GM18858 (cell line): ENCODE measurements at regions not wholly inside any gene's neighbourhood (a gene's known extent, or its start where the extent isn't known, plus 50 kb on each side); places are given as distances from the start of the nearest gene placed in this dataset.

ENCODE experiments used
- ATAC-seq: cut with Tn5 transposase; IDR thresholded peaks from one replicate; pipeline ENCODE4 v1.9.1; 2021; ENCODE audit not compliant: unreplicated experiment

DNA sequence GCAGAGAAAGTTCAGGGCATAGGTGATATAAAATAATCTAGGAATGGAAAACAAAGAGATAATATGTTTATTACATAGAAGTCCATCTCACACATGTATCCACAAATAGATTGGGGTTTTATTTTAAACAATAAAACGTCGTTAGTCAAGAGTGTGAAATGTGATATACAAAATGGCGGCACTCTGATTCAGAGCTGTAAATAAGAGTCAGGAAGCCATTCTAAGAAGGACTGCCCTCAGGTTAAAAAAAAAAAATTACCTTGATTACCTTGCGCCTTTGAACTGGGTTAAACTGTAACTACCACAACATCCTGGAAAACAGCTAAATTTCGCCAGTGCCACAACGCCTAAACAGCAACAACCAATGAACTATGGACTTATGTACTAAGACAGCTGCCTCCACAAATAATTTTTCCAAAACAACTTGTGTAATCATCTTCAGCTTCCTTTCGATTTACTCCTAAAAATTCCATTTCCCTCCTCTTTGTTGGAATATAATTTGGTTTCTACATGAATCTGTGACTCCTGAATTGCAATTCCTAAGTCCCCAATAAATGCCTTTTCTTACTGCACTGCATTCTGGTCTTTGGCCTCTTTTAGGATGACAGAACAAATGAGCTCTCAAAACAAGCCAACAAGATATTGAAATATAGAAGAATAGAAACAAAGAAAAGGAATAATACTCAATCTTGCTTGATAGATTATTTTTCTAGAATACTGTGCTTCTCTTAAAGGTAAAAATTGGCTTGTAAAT is 1019.5 kb upstream of the MAP3K7 start:
- ATAC-seq, result no peak

DNA sequence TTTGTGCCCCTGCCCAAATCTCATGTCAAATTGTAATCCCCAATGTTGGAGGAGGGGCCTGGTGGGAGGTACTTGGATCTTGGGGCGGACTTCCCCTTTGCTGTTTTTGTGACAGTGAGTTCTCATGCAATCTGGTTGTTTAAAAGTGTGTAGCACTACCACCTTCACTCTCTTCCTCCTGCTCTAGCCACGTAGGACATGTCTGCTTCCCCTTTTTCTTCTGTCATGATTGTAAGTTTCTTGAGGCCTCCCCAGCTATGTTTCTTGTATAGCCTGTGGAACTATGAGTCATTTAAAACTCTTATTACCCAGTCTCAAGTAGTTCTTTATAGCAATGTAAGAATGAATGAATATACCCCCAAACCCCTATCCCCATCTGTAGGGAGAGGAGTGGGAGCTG is 1013.7 kb upstream of the MAP3K7 start:
- no peak for ATAC-seq

DNA sequence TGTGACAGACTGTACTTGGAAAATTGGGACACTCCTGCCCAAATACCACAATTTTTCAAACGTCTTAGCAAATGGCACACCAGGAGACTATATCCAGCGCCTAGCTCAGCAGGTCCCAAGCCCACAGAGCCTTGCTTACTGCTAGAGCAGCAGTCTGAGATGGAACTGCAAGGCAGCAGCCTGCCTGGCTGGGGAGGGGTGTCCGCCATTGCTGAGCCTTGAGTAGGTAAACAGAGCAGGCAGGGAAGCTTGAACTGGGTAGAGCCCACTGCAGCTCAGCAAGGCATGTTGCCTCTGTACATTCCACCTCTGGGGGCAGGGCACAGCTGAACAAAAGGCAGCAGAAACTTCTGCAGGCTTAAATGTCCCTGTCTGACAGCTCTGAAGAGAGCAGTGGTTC is 1003.3 kb upstream of the MAP3K7 start:
- ATAC-seq, result no peak

DNA sequence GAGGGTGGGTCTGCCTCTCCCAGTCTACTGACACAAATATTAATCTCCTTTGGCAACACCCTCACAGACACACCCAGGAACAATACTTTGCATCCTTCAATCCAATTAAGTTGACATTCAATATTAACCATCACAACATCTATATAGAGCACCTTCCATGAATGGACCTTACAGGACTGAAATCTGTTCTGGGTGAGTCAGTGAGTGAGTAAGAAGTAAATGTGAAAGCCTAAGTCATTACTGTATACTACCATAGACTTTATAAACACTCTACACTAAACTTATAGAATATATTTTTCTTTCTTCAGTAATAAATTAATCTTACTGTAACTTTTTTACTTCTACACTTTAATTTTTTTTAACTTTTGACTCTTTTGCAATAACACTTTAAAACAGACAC is 993.8 kb upstream of the MAP3K7 start:
- no peak for ATAC-seq

DNA sequence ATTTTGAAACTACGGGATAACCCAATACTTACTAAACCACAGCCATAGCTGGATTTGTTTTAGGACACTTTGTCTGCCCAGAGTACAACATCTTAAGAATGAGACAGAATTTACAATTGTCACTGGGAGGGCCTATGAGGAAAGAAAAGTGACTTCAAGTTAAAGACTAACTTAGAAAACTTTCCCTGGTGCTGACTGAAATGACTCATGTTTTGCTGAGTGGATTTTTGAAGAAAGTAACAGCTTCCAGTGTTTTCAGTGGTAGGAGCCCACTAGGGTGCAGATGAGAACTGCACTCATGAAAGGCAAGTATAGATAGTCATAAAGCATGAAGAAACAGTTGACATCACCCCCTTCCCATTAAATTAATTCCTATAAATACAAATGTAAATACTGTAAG is 988.2 kb upstream of the MAP3K7 start:
- peak; percentile 73 for ATAC-seq

DNA sequence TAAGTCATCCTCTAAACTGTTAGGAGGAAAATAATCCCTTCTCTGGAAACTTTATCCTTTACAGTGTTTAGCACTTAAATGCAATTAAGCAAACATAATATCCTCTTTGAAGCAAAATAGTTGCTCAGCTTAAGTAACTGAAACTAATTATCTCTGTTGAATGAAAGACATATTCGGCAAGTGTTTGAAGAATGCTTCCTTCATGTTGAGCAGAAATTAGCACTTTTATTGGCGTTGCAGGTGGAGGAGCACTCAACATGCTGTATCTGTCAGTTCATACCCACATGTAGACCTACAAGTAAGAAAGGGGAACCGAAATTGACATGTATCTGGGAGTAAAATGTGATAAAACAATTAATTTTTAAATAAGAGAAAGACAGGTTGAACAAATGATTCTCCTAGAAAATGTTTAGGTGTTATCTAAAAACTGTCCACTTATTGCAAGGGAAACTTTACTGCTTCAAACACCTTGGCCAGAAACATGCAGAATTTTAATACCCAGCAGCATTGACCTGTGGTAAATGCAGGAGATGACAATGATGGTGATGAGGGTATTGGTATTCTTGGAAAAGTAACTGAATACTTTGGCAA is 987.0 kb upstream of the MAP3K7 start:
- ATAC-seq, result no peak

DNA sequence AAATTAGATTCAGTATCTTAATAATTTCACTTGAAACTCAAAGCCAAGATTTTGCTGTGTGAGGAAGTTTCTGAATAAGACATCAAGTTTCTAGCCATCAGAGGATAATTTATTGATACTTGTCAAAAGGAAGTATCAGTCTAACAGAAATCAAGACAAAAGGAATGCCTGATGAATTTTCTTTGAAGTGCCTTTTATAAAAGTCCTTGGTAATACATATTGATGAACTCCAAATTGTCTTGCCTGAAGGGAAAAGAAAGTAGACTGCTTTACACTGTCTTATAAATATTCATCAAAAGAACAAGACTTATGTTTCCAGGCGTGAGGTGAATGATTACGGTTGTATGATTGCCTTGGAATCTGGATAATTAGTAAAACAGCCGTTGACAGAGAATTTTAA is 986.0 kb upstream of the MAP3K7 start:
- ATAC-seq, result no peak

DNA sequence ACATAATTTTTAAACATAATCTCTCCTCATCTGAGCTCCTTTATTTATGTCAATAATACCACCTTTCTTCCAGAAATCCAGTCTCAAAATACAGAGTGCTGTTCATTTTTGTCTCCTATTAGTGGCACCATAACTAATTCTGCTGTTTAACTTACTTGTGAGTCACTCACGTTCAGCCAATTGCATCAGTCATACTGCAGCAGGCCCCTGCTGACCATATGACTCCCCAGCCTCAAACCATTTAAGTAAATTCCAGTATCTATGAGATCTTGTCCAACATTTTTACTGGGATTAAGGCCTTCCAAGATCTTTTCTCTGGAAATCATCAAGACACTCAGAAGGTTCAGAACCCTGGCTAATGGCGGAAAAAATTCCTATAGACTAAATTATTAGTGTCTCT is 982.2 kb upstream of the MAP3K7 start:
- ATAC-seq, result no peak

DNA sequence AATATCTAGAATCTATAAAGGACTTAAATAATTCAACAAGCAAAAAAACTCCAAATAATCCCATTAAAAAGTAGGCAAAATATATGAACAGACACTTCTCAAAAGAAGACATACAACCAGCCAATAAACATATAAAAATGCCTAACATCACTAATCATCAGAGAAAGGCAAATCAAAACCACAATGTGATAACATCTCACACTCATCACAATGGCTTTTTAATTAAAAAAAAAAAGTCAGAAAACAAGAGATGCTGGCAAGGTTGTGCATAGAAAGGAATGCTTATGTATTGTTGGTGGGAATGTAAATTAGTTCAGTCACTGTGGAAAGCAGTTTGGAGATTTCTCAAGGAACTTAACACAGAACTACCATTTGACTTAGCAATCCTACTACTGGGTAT is 979.6 kb upstream of the MAP3K7 start:
- no peak for ATAC-seq

DNA sequence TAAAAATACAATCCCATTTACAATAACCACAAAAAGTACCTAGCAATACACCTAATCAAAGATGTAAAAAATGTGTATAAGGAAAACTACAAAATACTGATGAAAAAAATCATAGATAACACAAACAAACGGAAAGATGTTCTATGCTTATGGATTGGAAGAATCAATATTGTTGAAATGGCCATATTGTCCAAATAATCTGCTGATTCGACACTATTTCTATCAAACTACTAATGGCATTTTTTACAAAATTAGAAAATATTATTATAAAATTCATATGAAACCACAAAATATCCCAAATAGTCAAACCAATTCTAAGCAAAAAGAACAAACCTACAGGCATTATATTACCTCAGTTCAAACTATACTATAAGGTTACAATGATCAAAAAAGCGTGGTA is 978.3 kb upstream of the MAP3K7 start:
- ATAC-seq, result no peak

DNA sequence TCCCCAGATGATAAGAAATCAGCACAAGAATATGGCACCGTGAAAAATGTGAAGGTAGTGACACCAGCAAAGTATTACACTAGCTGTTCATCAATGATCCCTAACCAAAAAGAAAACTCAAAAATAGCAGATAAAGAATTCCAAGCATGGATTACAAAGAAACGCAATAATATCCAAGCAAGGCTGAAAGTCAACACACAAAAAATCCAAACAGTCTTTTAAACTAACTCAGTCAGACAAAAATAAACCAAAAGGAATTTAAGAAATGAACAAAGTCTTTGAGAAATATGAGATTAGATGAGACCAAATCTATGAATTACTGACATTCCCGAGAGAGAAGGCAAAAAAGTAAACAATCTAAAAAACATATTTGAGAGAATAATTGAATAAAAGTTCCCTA is 976.1 kb upstream of the MAP3K7 start:
- ATAC-seq, result no peak

DNA sequence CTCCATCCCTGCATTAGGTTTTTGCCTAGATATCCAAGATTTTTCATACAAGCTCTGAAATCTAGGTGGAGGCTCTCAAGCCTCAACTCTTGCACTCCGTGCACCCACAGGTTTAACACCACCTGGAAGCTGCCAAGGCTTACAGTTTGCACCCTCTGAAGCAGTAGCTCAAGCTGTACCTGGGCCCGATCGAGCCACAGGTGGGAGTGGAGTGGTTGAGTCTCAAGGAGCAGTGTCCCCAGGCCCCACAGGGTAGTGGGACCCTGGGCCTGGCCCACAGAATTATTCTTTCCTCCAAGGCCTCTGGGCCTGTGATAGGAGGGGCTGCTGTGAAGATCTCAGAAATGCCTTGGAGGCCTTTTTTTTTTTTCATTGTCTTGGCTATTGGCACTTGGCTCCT is 973.5 kb upstream of the MAP3K7 start:
- ATAC-seq, result no peak

DNA sequence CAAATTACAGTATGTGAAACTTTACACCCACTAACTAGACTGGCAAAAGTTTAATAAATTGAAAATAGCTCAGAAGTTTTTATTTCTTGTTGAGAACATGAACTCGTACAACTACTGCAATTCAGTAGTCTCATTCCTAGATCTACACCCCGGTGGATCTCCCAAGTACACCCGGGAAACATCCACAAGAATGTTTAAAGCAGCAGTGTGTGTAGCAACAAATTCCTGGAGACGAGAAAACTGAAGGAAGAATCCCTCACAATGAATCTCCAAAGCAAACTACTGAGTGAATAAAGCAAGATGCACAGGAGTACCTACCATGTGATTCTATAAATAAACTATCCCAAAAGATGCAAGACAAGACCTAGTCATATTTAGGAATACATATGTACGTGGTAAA is 954.0 kb upstream of the MAP3K7 start:
- ATAC-seq, result no peak

DNA sequence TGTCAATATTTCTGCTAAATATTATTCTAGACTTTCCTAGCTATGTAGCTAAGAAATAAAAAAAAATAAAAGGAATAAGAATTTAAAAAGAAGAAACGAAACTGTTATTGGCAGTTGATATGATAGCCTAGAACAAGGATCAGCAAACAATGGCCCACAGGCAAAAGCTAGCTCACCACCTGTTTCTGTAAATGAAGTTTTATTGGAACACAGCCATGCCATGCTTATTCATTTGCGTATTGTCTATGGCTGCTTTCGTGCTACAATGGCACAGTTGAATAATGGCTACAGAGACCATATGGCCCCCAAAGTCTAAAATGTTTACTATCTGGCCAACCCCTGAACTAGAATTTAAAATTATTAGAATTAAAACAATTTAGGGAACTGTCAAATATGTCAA is 952.6 kb upstream of the MAP3K7 start:
- ATAC-seq, result no peak

DNA sequence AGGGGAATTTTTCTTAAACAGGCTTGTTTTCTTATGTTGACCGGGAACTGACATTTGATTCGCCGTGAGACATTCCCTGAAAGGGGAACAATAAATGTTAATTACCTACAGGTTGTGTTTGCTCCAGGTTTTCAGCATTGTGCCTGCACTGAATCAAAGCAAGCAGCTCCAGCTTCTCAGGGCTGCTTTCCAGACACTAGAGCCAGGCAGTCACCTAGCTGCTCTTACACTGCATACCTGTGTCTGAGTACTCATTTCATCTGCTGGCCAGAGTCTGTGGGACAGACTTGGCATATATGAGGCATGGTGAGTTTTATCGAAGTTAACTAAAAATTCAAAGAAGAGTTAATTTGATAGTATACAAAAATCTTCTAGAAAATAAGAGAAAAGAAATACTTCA is 951.8 kb upstream of the MAP3K7 start:
- no peak for ATAC-seq

DNA sequence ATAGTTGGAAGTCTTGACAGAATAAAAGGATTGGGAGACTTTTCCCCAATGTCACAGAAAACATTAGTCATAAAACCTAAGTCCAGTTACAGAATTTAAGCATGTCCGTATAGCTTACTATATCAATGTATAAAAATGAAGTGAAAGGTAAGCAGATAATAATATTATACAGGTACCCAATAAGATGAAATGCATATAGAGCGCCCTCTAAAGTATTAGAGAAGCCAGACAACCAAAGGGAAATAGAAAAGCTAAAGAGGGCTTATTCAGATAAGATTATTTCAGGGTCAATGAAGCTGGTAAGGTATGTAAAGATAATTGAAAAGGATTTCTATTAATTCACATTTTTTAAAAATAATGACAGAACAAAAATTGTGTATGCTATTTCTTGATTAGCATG is 947.7 kb upstream of the MAP3K7 start:
- no peak for ATAC-seq

DNA sequence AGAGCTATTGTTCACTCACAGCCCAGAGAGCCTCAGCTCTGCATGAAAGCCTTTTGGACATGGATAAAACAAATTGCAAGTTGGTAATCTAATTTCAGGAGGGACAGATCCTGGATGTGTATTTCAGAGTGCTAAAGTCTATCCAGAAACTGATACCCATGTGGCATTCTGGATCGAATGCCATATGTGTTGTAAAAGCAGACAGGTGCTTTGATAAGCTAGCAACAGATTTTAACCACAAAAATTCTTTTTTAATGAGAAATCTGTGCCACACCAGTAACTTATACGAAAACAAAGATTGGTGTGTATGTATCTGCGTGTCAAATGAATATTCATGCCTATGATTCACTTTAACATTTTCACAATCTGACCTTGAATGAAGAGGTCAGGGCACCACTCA is 936.6 kb upstream of the MAP3K7 start:
- ATAC-seq, result no peak

DNA sequence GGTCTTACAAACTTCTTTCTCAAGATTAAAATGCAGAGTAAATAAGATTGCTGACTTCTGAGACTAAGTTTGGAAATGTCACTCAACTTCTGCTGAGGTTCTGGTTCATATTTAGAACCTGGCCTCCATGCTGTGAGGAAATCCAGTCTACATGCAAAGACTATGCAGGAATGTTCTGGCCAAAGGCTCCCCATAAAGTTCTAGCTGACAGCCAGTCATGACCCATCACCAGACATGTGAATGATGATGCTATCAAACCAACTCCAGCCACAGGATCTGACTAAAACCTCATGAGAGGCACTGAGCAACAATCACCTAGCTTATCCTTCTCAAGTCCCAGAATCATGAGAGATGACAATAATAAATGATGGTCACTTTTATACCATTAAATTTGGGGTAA is 935.1 kb upstream of the MAP3K7 start:
- no peak for ATAC-seq

DNA sequence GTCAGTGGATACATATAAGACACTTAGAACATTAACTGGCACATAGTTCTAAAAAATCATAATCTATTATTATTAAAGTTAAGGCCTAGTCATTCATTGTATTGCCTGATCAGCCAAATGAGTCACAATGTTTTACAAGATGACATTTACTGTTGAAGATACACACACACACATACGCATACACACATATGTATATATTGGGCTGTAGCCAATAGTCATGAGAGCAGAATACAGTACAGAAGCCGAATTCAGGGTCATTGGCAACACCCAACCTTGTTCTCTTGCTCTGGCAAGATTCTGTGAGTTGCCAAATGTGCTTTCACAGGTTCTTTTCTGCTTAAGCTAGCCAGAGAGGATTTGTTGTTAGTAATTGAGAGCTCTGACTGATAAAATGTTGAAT is 922.8 kb upstream of the MAP3K7 start:
- ATAC-seq, result no peak

DNA sequence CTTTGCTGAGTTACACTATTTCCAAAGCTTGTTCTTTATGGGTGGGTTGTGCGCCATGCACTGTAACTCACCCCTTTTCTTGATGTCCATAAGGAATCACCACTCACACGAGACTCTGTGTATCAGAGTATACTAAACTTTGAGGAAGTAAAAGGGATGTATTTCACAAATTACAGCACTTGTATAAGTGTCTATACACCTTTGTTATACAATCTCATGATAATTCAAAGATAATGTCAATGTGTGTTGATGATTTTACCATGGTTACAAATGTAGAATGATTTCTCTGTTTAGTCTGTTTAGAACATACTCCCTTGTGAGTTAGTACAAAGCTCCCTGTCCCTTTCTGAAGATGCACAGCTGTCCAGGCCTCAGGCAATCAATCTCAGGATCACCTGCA is 922.2 kb upstream of the MAP3K7 start:
- ATAC-seq, result no peak

DNA sequence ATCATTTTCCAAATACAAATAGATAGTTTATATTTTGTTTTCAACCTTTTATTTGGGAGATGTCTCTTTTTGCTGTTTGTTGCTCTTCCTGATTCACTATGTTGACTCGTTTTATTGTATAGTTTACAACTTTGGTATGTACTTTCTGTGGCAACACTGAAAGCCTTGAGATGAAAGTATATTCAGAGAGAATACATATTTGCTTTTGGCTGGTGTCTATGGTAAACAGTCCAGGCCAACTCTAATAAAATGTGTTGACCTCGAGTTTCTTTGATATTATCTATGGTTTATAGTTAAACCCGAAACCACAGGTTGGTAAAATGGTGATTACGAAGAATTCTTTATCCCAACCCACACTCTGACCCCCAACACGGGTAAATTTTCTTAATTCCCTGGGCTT is 919.6 kb upstream of the MAP3K7 start:
- no peak for ATAC-seq

DNA sequence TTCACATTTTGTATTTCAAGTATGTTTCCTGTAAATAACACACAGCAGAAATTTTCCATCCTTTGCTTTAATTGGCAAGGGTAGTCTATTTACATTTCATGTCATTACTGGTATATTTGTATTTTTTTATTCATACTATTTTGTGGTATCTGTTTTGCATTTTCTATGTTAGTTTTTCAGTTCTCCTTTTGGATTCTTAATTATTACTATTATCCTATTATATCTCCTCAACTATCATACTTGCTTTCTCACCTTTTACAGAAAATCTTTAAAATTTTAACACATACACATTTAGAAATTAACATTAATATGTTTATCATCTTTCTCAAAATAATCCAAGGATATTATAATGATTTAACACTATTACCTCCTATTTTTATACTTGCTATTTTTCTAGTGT is 918.3 kb upstream of the MAP3K7 start:
- ATAC-seq, result no peak

DNA sequence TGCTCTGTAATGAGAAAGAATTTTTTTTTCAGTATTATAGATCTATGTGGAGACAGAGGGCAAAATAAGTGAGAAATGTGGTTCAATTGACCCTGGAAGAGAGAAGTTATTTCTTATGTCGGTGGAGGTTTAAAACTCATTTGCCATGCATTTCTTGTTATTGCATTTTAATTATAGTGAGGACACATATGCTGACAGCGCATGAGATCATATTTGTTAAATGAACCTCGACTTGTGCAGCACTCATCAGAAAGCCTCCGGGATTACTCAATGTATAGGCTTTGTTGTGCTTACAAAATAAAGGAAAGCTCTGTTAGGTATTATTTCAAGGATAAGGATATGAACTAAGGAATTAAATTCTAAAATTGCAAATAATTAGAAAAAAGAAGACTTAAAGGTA is 915.1 kb upstream of the MAP3K7 start:
- no peak for ATAC-seq
